Left colon (tissue), 2 donors: ENCODE measurements at regions not wholly inside any gene's neighbourhood (a gene's known extent, or its start where the extent isn't known, plus 50 kb on each side); places are given as distances from the start of the nearest gene placed in this dataset.

Experiments used
- ATAC-seq: fragments of 200-7000 bp; cut with Tn5 transposase; one replicate; pipeline ENCODE4 v1.9.1; 2020; ENCODE audit warnings: mild to moderate bottlenecking, moderate library complexity
- DNase-seq, 2 donors: peaks; one replicate each; pipeline ENCODE4 v3.0.0-alpha.2; 2020
- intact Hi-C, 2 donors: fragments of 100-400 bp; cut with DNase I in 1 of 2; cut with micrococcal nuclease in 1 of 2; formaldehyde crosslinking; loops; one replicate each; pipeline versions ENCODE4 v1.11.2 to v1.14.0; 2022; cut with DNase I, micrococcal nuclease
- donor health status: DM: no; HTN: no; CAD: no.
- donor health status: DM: yes; HTN: yes; CAD: no.

- no peak for ATAC-seq
- intact Hi-C loops: loop anchor here in 1 of 2 donors (10.0 kb wide), 1 partner anchor 279 kb away; no protein-coding TSS in a partner anchor
- peak in 1 of 2 donors; percentile 7 for DNase-seq
These were observed 157.6 kb downstream of the KLF13 start for GRCh38 chr15:31483986-31484951.

GRCh38 chr15:31484986-31485385 is 158.4 kb downstream of the KLF13 start:
- intact Hi-C loops: loop anchor here in 1 of 2 donors (10.0 kb wide), 1 partner anchor 280 kb away; no protein-coding TSS in a partner anchor
- DNase-seq (no peak), ATAC-seq (no peak)

GRCh38 chr15:31485431-31485830 is 158.8 kb downstream of the KLF13 start:
- DNase-seq (no peak), ATAC-seq (no peak)
- intact Hi-C loops: loop anchor here in 1 of 2 donors (10.0 kb wide), 1 partner anchor 281 kb away; no protein-coding TSS in a partner anchor

- DNase-seq: no peak
- ATAC-seq: no peak
- intact Hi-C loops: loop anchor here in 1 of 2 donors (10.0 kb wide), 1 partner anchor 281 kb away; no protein-coding TSS in a partner anchor
These were observed 159.4 kb downstream of the KLF13 start for GRCh38 chr15:31485911-31486461.

- intact Hi-C loops: loop anchor here in 1 of 2 donors (10.0 kb wide), 1 partner anchor 282 kb away; no protein-coding TSS in a partner anchor
- DNase-seq: no peak
- no peak for ATAC-seq
These were observed 159.9 kb downstream of the KLF13 start for GRCh38 chr15:31486506-31486905.

GRCh38 chr15:31486906-31487695 is 160.5 kb downstream of the KLF13 start:
- intact Hi-C loops: loop anchor here in 1 of 2 donors (10.0 kb wide), 1 partner anchor 282 kb away; no protein-coding TSS in a partner anchor
- no peak for ATAC-seq
- no peak for DNase-seq

- ATAC-seq (no peak), DNase-seq (no peak)
- intact Hi-C loops: loop anchor here in 1 of 2 donors (10.0 kb wide), 1 partner anchor 283 kb away; no protein-coding TSS in a partner anchor
These were observed 161.3 kb downstream of the KLF13 start for GRCh38 chr15:31487811-31488436.

GRCh38 chr15:31488437-31489204 is 162.0 kb downstream of the KLF13 start:
- ATAC-seq (peak; percentile 90), DNase-seq (peak; percentile 65 to 68)
- intact Hi-C loops: loop anchor here in 1 of 2 donors (10.0 kb wide), 1 partner anchor 284 kb away; no protein-coding TSS in a partner anchor

GRCh38 chr15:31489281-31489680 is 162.6 kb downstream of the KLF13 start:
- peak; percentile 7 for ATAC-seq
- intact Hi-C loops: loop anchor here in 1 of 2 donors (10.0 kb wide), 1 partner anchor 284 kb away; no protein-coding TSS in a partner anchor
- DNase-seq: no peak

GRCh38 chr15:31489801-31490646 is 163.4 kb downstream of the KLF13 start:
- intact Hi-C loops: loop anchor here (5.0 to 10.0 kb wide), 2 partner anchors 285 to 288 kb away; no protein-coding TSS in a partner anchor
- no peak for DNase-seq
- peak; percentile 64 for ATAC-seq

- no peak for ATAC-seq
- DNase-seq: no peak
- intact Hi-C loops: loop anchor here in 1 of 2 donors (5.0 kb wide), 1 partner anchor 292 kb away; no protein-coding TSS in a partner anchor
These were observed 168.2 kb downstream of the KLF13 start for GRCh38 chr15:31494786-31495185.

GRCh38 chr15:31495281-31495680 is 168.6 kb downstream of the KLF13 start:
- DNase-seq (no peak), ATAC-seq (no peak)
- intact Hi-C loops: no loop called here

- ATAC-seq: peak; percentile 62
These were observed 171.2 kb downstream of the KLF13 start for GRCh38 chr15:31497838-31498237.

GRCh38 chr15:31498329-31498728 is 171.7 kb downstream of the KLF13 start:
- intact Hi-C loops: no loop called here
- ATAC-seq (peak; percentile 83), DNase-seq (no peak)

More at GRCh38 chr15:31497838-31498237, 171.2 kb downstream of the KLF13 start:
- DNase-seq: no peak
- intact Hi-C loops: no loop called here

- DNase-seq (no peak), ATAC-seq (no peak)
- intact Hi-C loops: no loop called here
These were observed 172.1 kb downstream of the KLF13 start for GRCh38 chr15:31498756-31499155.

- intact Hi-C loops: no loop called here
- no peak for ATAC-seq
- DNase-seq: no peak
These were observed 172.8 kb downstream of the KLF13 start for GRCh38 chr15:31499236-31499952.
